ENCODE measurements at regions not wholly inside any gene's neighbourhood (a gene's known extent, or its start where the extent isn't known, plus 50 kb on each side); places are given as distances from the start of the nearest gene placed in this dataset.

- TF ChIP-seq CTCF (IDR thresholded peaks at IDR 0.05) (no peak), EZH2 (IDR thresholded peaks at IDR 0.05; ENCODE audit: borderline replicate concordance, insufficient read depth, low read depth, low read length, poor library complexity, severe bottlenecking) (no peak)
Measured at GRCh38 chr21:24939291-24939690, 668.0 kb downstream of the MRPL39 start.

Data from B cell (primary cell).